Germinal center (tissue), 1 donor: ENCODE measurements at regions not wholly inside any gene's neighbourhood (a gene's known extent, or its start where the extent isn't known, plus 50 kb on each side); places are given as distances from the start of the nearest gene placed in this dataset.
"Not testable (repeated sequence)": the region's sequence is repeated elsewhere in the genome, so short reads cannot be mapped to it uniquely, and the experiment has no call there.

ENCODE experiments used
- DNase-seq: peaks from one replicate; pipeline ENCODE4 v3.0.0; 2012; ENCODE audit warnings: mixed read lengths, low spot score

- no peak for DNase-seq
Observed at GRCh38 chr7:130947792-130948580, 214.0 kb upstream of the KLF14 start.

- DNase-seq, result no peak
Observed at GRCh38 chr7:130948822-130949221, 214.8 kb upstream of the KLF14 start.

- DNase-seq, result no peak
Observed at GRCh38 chr7:130949550-130949949, 215.5 kb upstream of the KLF14 start.

- DNase-seq, result no peak
Observed at GRCh38 chr7:130950054-130950453, 216.0 kb upstream of the KLF14 start.

- no peak for DNase-seq
Observed at GRCh38 chr7:130950741-130951140, 216.7 kb upstream of the KLF14 start.

- DNase-seq, result no peak
Observed at GRCh38 chr7:130951303-130951975, 217.4 kb upstream of the KLF14 start.

- DNase-seq, result no peak
Observed at GRCh38 chr7:130951976-130952876, 218.2 kb upstream of the KLF14 start.

GRCh38 chr7:130953196-130953595, 219.2 kb upstream of the KLF14 start:
- no peak for DNase-seq

- DNase-seq, result no peak
Observed at GRCh38 chr7:130954918-130955564, 221.0 kb upstream of the KLF14 start.

- no peak for DNase-seq
Observed at GRCh38 chr7:130955565-130955919, 221.5 kb upstream of the KLF14 start.

GRCh38 chr7:130956417-130957136, 222.6 kb upstream of the KLF14 start:
- DNase-seq, result no peak

- DNase-seq, result peak; percentile 48
Observed at GRCh38 chr7:130957137-130957513, 223.1 kb upstream of the KLF14 start.

GRCh38 chr7:130957722-130958435, 223.9 kb upstream of the KLF14 start:
- DNase-seq, result not testable (repeated sequence)

- peak; percentile 28 for DNase-seq
Observed at GRCh38 chr7:130958846-130959245, 224.8 kb upstream of the KLF14 start.

GRCh38 chr7:130959743-130960207, 225.8 kb upstream of the KLF14 start:
- DNase-seq, result no peak

- peak; percentile 48 for DNase-seq
Observed at GRCh38 chr7:130960208-130960988, 226.4 kb upstream of the KLF14 start.

GRCh38 chr7:130961128-130961601, 227.2 kb upstream of the KLF14 start:
- DNase-seq, result peak; percentile 33

GRCh38 chr7:130962109-130962508, 228.1 kb upstream of the KLF14 start:
- DNase-seq, result no peak

GRCh38 chr7:130963339-130963738, 229.3 kb upstream of the KLF14 start:
- no peak for DNase-seq

GRCh38 chr7:130965515-130965914, 231.5 kb upstream of the KLF14 start:
- no peak for DNase-seq
